HepG2 (cell line): ENCODE measurements at regions not wholly inside any gene's neighbourhood (a gene's known extent, or its start where the extent isn't known, plus 50 kb on each side); places are given as distances from the start of the nearest gene placed in this dataset.

Source experiments
- AHR ChIP-seq: IDR thresholded peaks from 2 replicates; pipeline ENCODE4 v1.6.1; 2018; ENCODE audit warnings: missing genetic modification reagents, missing compliant biosample characterization
- CAMTA2 ChIP-seq: sonication (generic); formaldehyde crosslinking; IDR thresholded peaks from 2 replicates; pipeline ENCODE4 v1.4.0; 2020; ENCODE audit warnings: mild to moderate bottlenecking, missing genetic modification reagents, borderline replicate concordance
- KAT7 ChIP-seq: IDR thresholded peaks from 2 replicates; pipeline ENCODE4 v1.6.1; 2018; ENCODE audit warnings: borderline replicate concordance, missing compliant biosample characterization
- KLF9 ChIP-seq: IDR thresholded peaks from 2 replicates; pipeline ENCODE4 v1.6.1; 2016; ENCODE audit warnings: low read depth
- REL ChIP-seq: sonication (generic); formaldehyde crosslinking; conservative IDR thresholded peaks from 2 replicates; pipeline ENCODE4 v1.8.0; 2022; ENCODE audit warnings: mild to moderate bottlenecking, missing genetic modification reagents, moderate library complexity
- SP2 ChIP-seq: sonication (generic); formaldehyde crosslinking; IDR thresholded peaks from 2 replicates; pipeline ENCODE4 v1.5.1; 2020; ENCODE audit warnings: mild to moderate bottlenecking, missing genetic modification reagents
- STAT5B ChIP-seq: sonication (generic); formaldehyde crosslinking; IDR thresholded peaks from 2 replicates; pipeline ENCODE4 v1.4.0; 2020; ENCODE audit warnings: missing genetic modification reagents
- ZBTB40 ChIP-seq, 2 experiments: fragments of 450-650 bp in 1 of 2; sonication (generic) in 1 of 2; formaldehyde crosslinking in 1 of 2; IDR thresholded peaks; 2 replicates each; pipeline versions ENCODE4 v1.6.1 to v1.8.0; 2016 to 2022; ENCODE audit warnings: antibody characterized with exemption in 1 of 2, mild to moderate bottlenecking in 1 of 2, missing genetic modification reagents in 1 of 2
- ZNF670 ChIP-seq: sonication (generic); formaldehyde crosslinking; IDR thresholded peaks from 2 replicates; pipeline ENCODE4 v1.8.0; 2022; ENCODE audit warnings: mild to moderate bottlenecking, missing genetic modification reagents, borderline replicate concordance
- ZNF878 ChIP-seq: sonication (generic); formaldehyde crosslinking; IDR thresholded peaks from 2 replicates; pipeline ENCODE4 v1.8.1; 2023; ENCODE audit warnings: mild to moderate bottlenecking, missing genetic modification reagents, moderate library complexity

- TF ChIP-seq ZNF670 (CRISPR knock-in tag) (no peak), CAMTA2 (CRISPR knock-in tag) (no peak), STAT5B (no peak), KAT7 (CRISPR knock-in tag) (no peak), REL (CRISPR knock-in tag) (no peak), AHR (CRISPR knock-in tag) (no peak), KLF9 (CRISPR knock-in tag) (no peak), ZNF878 (CRISPR knock-in tag) (no peak), SP2 (CRISPR knock-in tag) (no peak), ZBTB40 (IDR thresholded peaks at IDR 0.05) (no peak), ZBTB40 (CRISPR knock-in tag; IDR thresholded peaks at IDR 0.05) (no peak)
These were observed 60.7 kb upstream of the MRPS6 start (continued) for GRCh38 chr21:34012640-34013039.
